Endodermal cell (in vitro differentiated cells): ENCODE measurements at regions not wholly inside any gene's neighbourhood (a gene's known extent, or its start where the extent isn't known, plus 50 kb on each side); places are given as distances from the start of the nearest gene placed in this dataset.

Experiments used
- DNase-seq: peaks from one replicate; pipeline ENCODE4 v3.0.0-alpha.2; 2017
- H3K27ac ChIP-seq: 2 replicates; pipeline ENCODE4 v1.5.1; 2013; ENCODE audit warnings: mild to moderate bottlenecking, low read depth, low read length, moderate library complexity
- H3K27me3 ChIP-seq: 2 replicates; pipeline ENCODE4 v1.6.1; 2013; ENCODE audit warnings: mild to moderate bottlenecking, low read length, moderate library complexity; ENCODE audit not compliant: insufficient read depth, control insufficient read depth, poor library complexity, severe bottlenecking
- H3K36me3 ChIP-seq: 2 replicates; pipeline ENCODE4 v1.7.0; 2013; ENCODE audit warnings: mild to moderate bottlenecking, low read length, moderate library complexity; ENCODE audit not compliant: control insufficient read depth, insufficient read depth
- H3K4me1 ChIP-seq: one replicate; pipeline ENCODE4 v1.7.0; 2013; ENCODE audit warnings: low read length; ENCODE audit not compliant: control insufficient read depth, insufficient read depth
- H3K4me3 ChIP-seq: 2 replicates; pipeline ENCODE4 v1.5.1; 2013; ENCODE audit warnings: mild to moderate bottlenecking, low read length, moderate library complexity
- H3K9ac ChIP-seq: 2 replicates; pipeline ENCODE4 v1.6.1; 2013; ENCODE audit warnings: mild to moderate bottlenecking, low read length, moderate library complexity; ENCODE audit not compliant: poor library complexity, severe bottlenecking; ENCODE audit errors: extremely low read depth
- H3K9me3 ChIP-seq: 2 replicates; pipeline ENCODE4 v1.6.1; 2013; ENCODE audit warnings: mild to moderate bottlenecking, low read length, moderate library complexity; ENCODE audit not compliant: control insufficient read depth
- H3K27ac Mint-ChIP-seq: 2 replicates; pipeline ENCODE4 v1.8.0; 2020; ENCODE audit warnings: mixed read lengths
- H3K27me3 Mint-ChIP-seq: 2 replicates; pipeline ENCODE4 v1.8.0; 2021; ENCODE audit warnings: mild to moderate bottlenecking, mixed read lengths; ENCODE audit not compliant: insufficient read depth
- H3K36me3 Mint-ChIP-seq: 2 replicates; pipeline ENCODE4 v1.8.0; 2020; ENCODE audit warnings: low read depth, mixed read lengths
- H3K4me1 Mint-ChIP-seq: 2 replicates; pipeline ENCODE4 v1.8.0; 2020; ENCODE audit warnings: mixed read lengths
- H3K4me3 Mint-ChIP-seq: 2 replicates; pipeline ENCODE4 v1.8.0; 2020; ENCODE audit warnings: mild to moderate bottlenecking, moderate library complexity, mixed read lengths
- H3K9me3 Mint-ChIP-seq: 2 replicates; pipeline ENCODE4 v1.8.0; 2020; ENCODE audit warnings: mild to moderate bottlenecking, mixed read lengths
- WGBS, 2 experiments: methylation state at CpG; one replicate each; pipeline versions ENCODE4 v1.1.5 to v1.1.7; 2013; ENCODE audit warnings: missing lambda C conversion rate in 2 of 2, mixed read lengths in 1 of 2; ENCODE audit not compliant: insufficient coverage in 1 of 2, insufficient read length in 1 of 2; 5-methylcytosine and 5-hydroxymethylcytosine counted together
- TF ChIP-seq, protein P1 (sequence below): fragments of 200-600 bp; sonication (generic); conservative IDR thresholded peaks from 2 replicates; pipeline ENCODE4 v1.5.0; 2021; ENCODE audit warnings: antibody characterized with exemption, mild to moderate bottlenecking

DNA sequence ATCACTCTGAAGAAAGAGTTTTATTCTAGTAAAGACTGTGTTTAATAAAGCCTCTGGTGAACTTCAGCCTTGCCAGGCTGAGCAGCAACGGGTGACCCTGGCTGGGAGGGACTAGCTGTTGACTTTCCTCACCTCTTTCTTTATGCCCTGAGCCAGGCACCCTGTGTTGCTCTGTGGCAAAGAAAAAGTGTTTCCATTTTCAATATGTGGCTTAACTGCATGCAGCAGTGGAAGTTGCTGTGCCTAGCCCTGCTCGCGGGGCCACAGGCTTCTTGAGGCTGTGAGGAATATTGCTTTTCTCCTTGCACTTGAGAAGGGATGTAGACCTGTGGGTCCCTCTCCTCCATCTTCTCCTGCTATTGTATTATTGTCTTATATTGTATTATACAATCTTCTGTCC, 67.0 kb downstream of the CXCL12 start:
- no peak overlapping the region for H3K27ac Mint-ChIP-seq
- Histone ChIP-seq H3K9me3 (no peaks in the 10 kb centered on the region), H3K4me1 (no peaks in the 10 kb centered on the region), H3K27me3 (peaks cover 8% of the 10 kb centered on the region), H3K4me3 (no peak overlapping the region), H3K27ac (no peak overlapping the region), H3K36me3 (no peaks in the 10 kb centered on the region), H3K9ac (no peak overlapping the region)
- no peaks in the 10 kb centered on the region for H3K36me3 Mint-ChIP-seq
- peaks cover 6% of the 10 kb centered on the region for H3K4me1 Mint-ChIP-seq
- H3K4me3 Mint-ChIP-seq: no peak overlapping the region
- WGBS, 2 experiments: 91 to 94% methylated on average over 2 to 3 of the region's 3 CpGs
- TF ChIP-seq, protein P1, sequence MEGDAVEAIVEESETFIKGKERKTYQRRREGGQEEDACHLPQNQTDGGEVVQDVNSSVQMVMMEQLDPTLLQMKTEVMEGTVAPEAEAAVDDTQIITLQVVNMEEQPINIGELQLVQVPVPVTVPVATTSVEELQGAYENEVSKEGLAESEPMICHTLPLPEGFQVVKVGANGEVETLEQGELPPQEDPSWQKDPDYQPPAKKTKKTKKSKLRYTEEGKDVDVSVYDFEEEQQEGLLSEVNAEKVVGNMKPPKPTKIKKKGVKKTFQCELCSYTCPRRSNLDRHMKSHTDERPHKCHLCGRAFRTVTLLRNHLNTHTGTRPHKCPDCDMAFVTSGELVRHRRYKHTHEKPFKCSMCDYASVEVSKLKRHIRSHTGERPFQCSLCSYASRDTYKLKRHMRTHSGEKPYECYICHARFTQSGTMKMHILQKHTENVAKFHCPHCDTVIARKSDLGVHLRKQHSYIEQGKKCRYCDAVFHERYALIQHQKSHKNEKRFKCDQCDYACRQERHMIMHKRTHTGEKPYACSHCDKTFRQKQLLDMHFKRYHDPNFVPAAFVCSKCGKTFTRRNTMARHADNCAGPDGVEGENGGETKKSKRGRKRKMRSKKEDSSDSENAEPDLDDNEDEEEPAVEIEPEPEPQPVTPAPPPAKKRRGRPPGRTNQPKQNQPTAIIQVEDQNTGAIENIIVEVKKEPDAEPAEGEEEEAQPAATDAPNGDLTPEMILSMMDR: no peak
- H3K27me3 Mint-ChIP-seq: peaks cover 18% of the 10 kb centered on the region
- no peaks in the 10 kb centered on the region for H3K9me3 Mint-ChIP-seq
- DNase-seq: no peak

DNA sequence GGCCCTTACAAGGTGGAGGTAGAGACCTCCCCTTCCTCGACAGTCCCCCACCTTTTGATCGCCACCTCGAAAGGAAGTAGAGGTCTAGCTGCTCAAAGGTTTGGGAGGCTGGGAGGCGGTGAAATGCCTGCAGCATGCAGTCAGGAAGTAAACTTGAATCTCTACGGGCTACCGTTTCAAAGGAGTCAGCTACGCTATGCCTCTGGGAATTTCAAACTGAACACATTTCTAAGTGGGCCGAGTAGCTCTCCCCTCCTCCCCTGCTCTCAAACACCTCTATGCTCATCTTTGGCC, 68.0 kb downstream of the CXCL12 start:
- Histone ChIP-seq H3K9ac (no peak overlapping the region), H3K4me1 (no peaks in the 10 kb centered on the region), H3K4me3 (no peak overlapping the region), H3K27ac (no peak overlapping the region), H3K27me3 (peaks cover 9% of the 10 kb centered on the region), H3K36me3 (no peaks in the 10 kb centered on the region), H3K9me3 (no peaks in the 10 kb centered on the region)
- peaks cover 26% of the 10 kb centered on the region for H3K27me3 Mint-ChIP-seq
- no peak for DNase-seq
- no peaks in the 10 kb centered on the region for H3K9me3 Mint-ChIP-seq
- H3K27ac Mint-ChIP-seq: no peak overlapping the region
- WGBS, 2 experiments: 91 to 92% methylated on average over 8 of the region's 8 CpGs
- no peaks in the 10 kb centered on the region for H3K4me1 Mint-ChIP-seq
- TF ChIP-seq, protein P1: no peak
- no peak overlapping the region for H3K4me3 Mint-ChIP-seq
- H3K36me3 Mint-ChIP-seq: no peaks in the 10 kb centered on the region

DNA sequence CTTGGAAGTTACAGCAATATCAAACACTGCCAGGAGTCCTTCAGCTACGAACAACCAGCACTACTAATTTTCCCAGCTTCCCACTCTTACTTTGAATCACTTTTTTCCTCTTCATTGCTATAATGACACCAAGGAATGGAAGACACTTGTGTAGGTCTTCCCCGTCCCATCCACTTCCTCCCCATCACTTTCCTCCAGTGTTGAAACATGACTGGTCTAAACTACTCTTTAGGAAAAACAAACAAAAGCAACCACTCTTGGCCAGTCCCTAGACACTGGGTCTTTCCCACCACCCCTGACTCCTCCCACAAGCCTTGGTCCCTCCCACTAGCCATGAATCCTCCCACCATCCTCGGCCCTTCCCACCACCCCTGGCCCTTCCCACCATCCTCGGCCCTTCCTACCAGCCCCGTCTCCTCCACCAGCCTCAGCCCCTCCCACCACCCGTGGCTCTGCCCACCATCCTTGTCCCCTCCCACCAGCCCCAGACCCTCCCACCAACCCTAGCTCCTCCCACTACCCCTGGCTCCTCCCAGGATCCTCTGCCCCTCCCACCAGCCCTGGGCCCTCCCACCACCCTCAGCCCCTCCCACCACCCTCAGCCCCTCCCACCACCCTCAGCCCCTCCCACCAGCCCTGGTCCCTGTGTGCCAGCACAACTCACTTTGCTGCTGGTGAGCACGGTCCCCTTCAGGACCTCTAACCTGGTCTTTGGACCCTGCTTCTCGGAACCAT, 68.5 kb downstream of the CXCL12 start:
- TF ChIP-seq, protein P1: no peak
- Histone ChIP-seq H3K27me3 (peaks cover 11% of the 10 kb centered on the region), H3K36me3 (no peaks in the 10 kb centered on the region), H3K4me3 (no peak overlapping the region), H3K9me3 (no peaks in the 10 kb centered on the region), H3K9ac (no peak overlapping the region), H3K27ac (no peak overlapping the region), H3K4me1 (no peaks in the 10 kb centered on the region)
- Mint-ChIP-seq H3K36me3 (no peaks in the 10 kb centered on the region), H3K27ac (no peak overlapping the region), H3K4me1 (no peaks in the 10 kb centered on the region), H3K4me3 (no peak overlapping the region), H3K27me3 (peaks cover 31% of the 10 kb centered on the region), H3K9me3 (no peaks in the 10 kb centered on the region)
- peak; percentile 97 for DNase-seq
- 93 to 100% methylated on average over 3 to 8 of the region's 8 CpGs for WGBS, 2 experiments
